ENCODE measurements at regions not wholly inside any gene's neighbourhood (a gene's known extent, or its start where the extent isn't known, plus 50 kb on each side); places are given as distances from the start of the nearest gene placed in this dataset.

- H3K9me3 ChIP-seq (replicated peaks; ENCODE audit: control insufficient read depth, insufficient read depth, low read length), result no peaks in the 10 kb centered on the region
- BruUV-seq (replicated peaks), result no TSS peak
- intact Hi-C loops (cut with micrococcal nuclease; ENCODE audit: unreplicated experiment), result no loop called here
- DNase-seq (ENCODE audit: low read depth, low spot score) (no peak), FAIRE-seq (no peak), ATAC-seq (no peak)
- no peak overlapping the region for H3K27ac ChIP-seq (ENCODE audit: control insufficient read depth, insufficient read depth)
- H3K4me3 ChIP-seq, result no peak overlapping the region
- H3K4me1 ChIP-seq (ENCODE audit: control insufficient read depth, insufficient read depth, low read length), result no peaks in the 10 kb centered on the region
- no peak overlapping the region for H3K4me2 ChIP-seq (ENCODE audit: control insufficient read depth, insufficient read depth)
- no peaks in the 10 kb centered on the region for H3K79me2 ChIP-seq (ENCODE audit: control insufficient read depth, insufficient read depth, low read length)
- 20% methylated on average over 4 of the region's 4 CpGs for WGBS (ENCODE audit: insufficient coverage, insufficient replicate concordance, low lambda C conversion rate, missing lambda C conversion rate)
- H3K27me3 ChIP-seq (replicated peaks in 1 of 2; ENCODE audit: control insufficient read depth in 2 of 2, insufficient read depth in 2 of 2, low read length in 1 of 2), result no peaks in the 10 kb centered on the region
- SMC1A ChIA-PET (ENCODE audit: uncharacterized antibody, unreplicated experiment), result no interaction called here
- CTCF ChIA-PET, result no interaction called here
- H4K20me1 ChIP-seq (ENCODE audit: control insufficient read depth, insufficient read depth), result no peaks in the 10 kb centered on the region
- H3K36me3 ChIP-seq (ENCODE audit: control insufficient read depth in 2 of 2, insufficient read depth in 2 of 2, low read length in 1 of 2), result no peaks in the 10 kb centered on the region
- H2AFZ ChIP-seq (ENCODE audit: control insufficient read depth, low read depth, low read length), result no peak overlapping the region
- RAD21 ChIA-PET (ENCODE audit: unreplicated experiment), result no interaction called here
- TF ChIP-seq PAX8 (IDR thresholded peaks at IDR 0.05) (no peak), BMI1 (IDR thresholded peaks at IDR 0.05; ENCODE audit: borderline replicate concordance) (no peak), CBX5 (IDR thresholded peaks at IDR 0.05; ENCODE audit: low read depth) (no peak), ZBED1 (IDR thresholded peaks at IDR 0.05; ENCODE audit: borderline replicate concordance) (no peak), EP300 (IDR thresholded peaks at IDR 0.05; ENCODE audit: borderline replicate concordance in 1 of 2, control insufficient read depth in 1 of 2, low read depth in 2 of 2, low read length in 2 of 2) (no peak), RELB (IDR thresholded peaks at IDR 0.05; ENCODE audit: low read depth) (no peak), ASH2L (IDR thresholded peaks at IDR 0.05; ENCODE audit: borderline replicate concordance, low read depth) (no peak), ZNF217 (IDR thresholded peaks at IDR 0.05) (no peak), ZNF24 (IDR thresholded peaks at IDR 0.05) (no peak), ZBTB33 (IDR thresholded peaks at IDR 0.05) (no peak), SKIL (IDR thresholded peaks at IDR 0.05; ENCODE audit: low read depth, poor library complexity, severe bottlenecking) (no peak)
- POLR2A ChIA-PET, result no interaction called here
- in situ Hi-C loops (cut with MboI), result no loop called here
- H3K9ac ChIP-seq (ENCODE audit: control insufficient read depth, insufficient read depth, low read length), result no peak overlapping the region
Observed at GRCh38 chr3:73950865-73951558, 326.3 kb upstream of the PDZRN3 start.

Measured in GM12878 (cell line).